ENCODE measurements at regions not wholly inside any gene's neighbourhood (a gene's known extent, or its start where the extent isn't known, plus 50 kb on each side); places are given as distances from the start of the nearest gene placed in this dataset.

DNA sequence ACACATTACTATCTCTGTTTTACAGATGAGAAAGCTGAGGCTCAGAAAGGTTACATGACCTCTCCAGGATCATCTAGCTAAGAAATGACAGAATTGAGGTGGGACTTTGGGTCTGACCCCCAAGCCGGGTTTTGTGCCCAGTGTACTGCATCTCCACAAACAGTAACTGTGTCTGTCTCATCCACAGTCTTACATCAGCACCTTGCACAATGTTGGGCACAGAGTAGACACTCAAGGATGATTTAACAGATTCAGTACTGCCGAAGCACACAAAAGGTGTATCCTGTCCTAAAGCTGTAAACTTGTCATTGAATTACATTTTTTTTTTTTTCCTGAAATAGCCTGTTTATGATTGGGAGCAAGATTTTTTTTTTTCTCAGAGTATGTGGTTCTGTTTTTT is 84.8 kb downstream of the ADCYAP1 start:
- TF ChIP-seq, protein P1, sequence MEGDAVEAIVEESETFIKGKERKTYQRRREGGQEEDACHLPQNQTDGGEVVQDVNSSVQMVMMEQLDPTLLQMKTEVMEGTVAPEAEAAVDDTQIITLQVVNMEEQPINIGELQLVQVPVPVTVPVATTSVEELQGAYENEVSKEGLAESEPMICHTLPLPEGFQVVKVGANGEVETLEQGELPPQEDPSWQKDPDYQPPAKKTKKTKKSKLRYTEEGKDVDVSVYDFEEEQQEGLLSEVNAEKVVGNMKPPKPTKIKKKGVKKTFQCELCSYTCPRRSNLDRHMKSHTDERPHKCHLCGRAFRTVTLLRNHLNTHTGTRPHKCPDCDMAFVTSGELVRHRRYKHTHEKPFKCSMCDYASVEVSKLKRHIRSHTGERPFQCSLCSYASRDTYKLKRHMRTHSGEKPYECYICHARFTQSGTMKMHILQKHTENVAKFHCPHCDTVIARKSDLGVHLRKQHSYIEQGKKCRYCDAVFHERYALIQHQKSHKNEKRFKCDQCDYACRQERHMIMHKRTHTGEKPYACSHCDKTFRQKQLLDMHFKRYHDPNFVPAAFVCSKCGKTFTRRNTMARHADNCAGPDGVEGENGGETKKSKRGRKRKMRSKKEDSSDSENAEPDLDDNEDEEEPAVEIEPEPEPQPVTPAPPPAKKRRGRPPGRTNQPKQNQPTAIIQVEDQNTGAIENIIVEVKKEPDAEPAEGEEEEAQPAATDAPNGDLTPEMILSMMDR (IDR thresholded peaks at IDR 0.05): no peak
- TF ChIP-seq SIN3A (IDR thresholded peaks at IDR 0.05; ENCODE audit: borderline replicate concordance, low read depth, low read length) (no peak), NRF1 (IDR thresholded peaks at IDR 0.05; ENCODE audit: low read depth, low read length) (no peak), POLR2AphosphoS5 (IDR thresholded peaks at IDR 0.05; ENCODE audit: low read depth, low read length) (no peak), EZH2phosphoT487 (IDR thresholded peaks at IDR 0.05; ENCODE audit: borderline replicate concordance, low read depth) (no peak), GABPA (IDR thresholded peaks at IDR 0.05; ENCODE audit: low read depth) (no peak), YY1 (IDR thresholded peaks at IDR 0.05; ENCODE audit: low read depth) (no peak), TAF1 (IDR thresholded peaks at IDR 0.05; ENCODE audit: borderline replicate concordance, low read depth, low read length) (no peak)

All from SK-N-SH (cell line).